ENCODE measurements at regions not wholly inside any gene's neighbourhood (a gene's known extent, or its start where the extent isn't known, plus 50 kb on each side); places are given as distances from the start of the nearest gene placed in this dataset.

DNA sequence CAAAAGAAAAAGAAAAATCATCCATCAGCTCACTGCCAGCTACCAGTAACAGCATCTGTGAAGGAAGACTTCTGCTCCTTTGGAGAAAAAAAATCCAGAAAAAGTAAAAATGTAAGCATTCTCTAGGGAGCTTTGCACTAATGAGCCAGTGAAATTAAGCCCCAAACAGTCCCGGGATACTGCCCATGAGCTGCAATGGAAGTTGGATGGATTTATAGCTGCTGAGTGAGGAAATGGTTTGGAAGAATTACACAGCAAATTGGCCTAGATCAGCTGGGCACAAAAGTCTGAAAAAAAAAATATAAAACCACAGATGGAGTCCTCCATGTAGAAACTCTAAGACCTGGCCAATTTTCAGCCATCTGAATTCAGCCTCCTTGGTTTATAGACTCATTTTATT, 462.9 kb upstream of the USP15 start:
- H3K27me3 ChIP-seq (ENCODE audit: control insufficient read depth, extremely low read depth, insufficient read depth, low read length), result no peaks in the 10 kb centered on the region
- no peaks in the 10 kb centered on the region for H4K20me1 ChIP-seq (ENCODE audit: control insufficient read depth, extremely low read depth, insufficient read depth, low read length)
- H3K9ac ChIP-seq (ENCODE audit: control insufficient read depth, extremely low read depth, insufficient read depth, low read length), result no peak overlapping the region
- no peaks in the 10 kb centered on the region for H3K9me1 ChIP-seq (ENCODE audit: control insufficient read depth, extremely low read depth, insufficient read depth, low read length)
- no peaks in the 10 kb centered on the region for H3K4me1 ChIP-seq (ENCODE audit: control insufficient read depth, extremely low read depth, insufficient read depth, low read length)
- no peak overlapping the region for H2AFZ ChIP-seq (ENCODE audit: control insufficient read depth, low read length)
- no peaks in the 10 kb centered on the region for H3K9me3 ChIP-seq (ENCODE audit: control insufficient read depth, low read depth, low read length)
- H3K36me3 ChIP-seq (ENCODE audit: control insufficient read depth in 2 of 2, extremely low read depth in 1 of 2, insufficient read depth in 2 of 2, low read length in 2 of 2), result no peaks in the 10 kb centered on the region
- H3K27ac ChIP-seq (ENCODE audit: control insufficient read depth, insufficient read depth, low read length), result no peak overlapping the region
- DNase-seq (ENCODE audit: low read depth, low spot score) (no peak), FAIRE-seq (no peak)
- TF ChIP-seq CTCF (optimal IDR thresholded peaks at IDR 0.05 in 1 of 3, IDR thresholded peaks at IDR 0.05 in 1 of 3, conservative IDR thresholded peaks at IDR 0.05 in 1 of 3; ENCODE audit: extremely low read depth in 1 of 3, insufficient read depth in 2 of 3, low read length in 3 of 3), result no peak
- no peak for TF ChIP-seq EZH2 (IDR thresholded peaks at IDR 0.05; ENCODE audit: low read length)
- dilution Hi-C loops (cut with MboI; ENCODE audit: extremely low pct_ligation_motif_present, low sequenced_read_pairs), result no loop called here
- no peaks in the 10 kb centered on the region for H3K79me2 ChIP-seq (ENCODE audit: control insufficient read depth, insufficient read depth, low read length)
- no peak overlapping the region for H3K4me2 ChIP-seq (ENCODE audit: control insufficient read depth, extremely low read depth, insufficient read depth, low read depth, low read length)
- no peak overlapping the region for H3K4me3 ChIP-seq (ENCODE audit: control insufficient read depth in 2 of 3, extremely low read depth in 1 of 3, insufficient read depth in 2 of 3, low read depth in 1 of 3, low read length in 3 of 3)

DNA sequence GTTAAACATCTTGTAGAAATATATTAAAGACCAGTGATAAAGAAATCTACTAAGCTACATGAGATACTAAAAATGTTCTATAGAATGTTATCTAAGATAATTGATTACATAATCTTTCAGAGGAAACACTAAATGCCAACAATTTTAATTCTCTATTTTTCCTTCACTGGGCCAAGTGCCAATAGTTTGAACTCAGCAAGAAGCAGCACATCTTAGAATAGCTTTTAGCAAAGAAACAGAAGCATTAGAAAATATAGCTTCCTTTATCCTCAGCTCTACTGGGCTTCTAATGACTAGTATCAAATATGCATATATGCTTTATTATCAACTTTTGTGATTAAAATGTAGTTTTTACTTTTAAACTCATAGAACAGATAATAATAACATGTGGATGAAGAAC, 461.4 kb upstream of the USP15 start:
- Histone ChIP-seq H2AFZ (ENCODE audit: control insufficient read depth, low read length) (no peak overlapping the region), H3K79me2 (ENCODE audit: control insufficient read depth, insufficient read depth, low read length) (no peaks in the 10 kb centered on the region), H3K27me3 (ENCODE audit: control insufficient read depth, extremely low read depth, insufficient read depth, low read length) (no peaks in the 10 kb centered on the region), H3K4me2 (ENCODE audit: control insufficient read depth, extremely low read depth, insufficient read depth, low read depth, low read length) (no peak overlapping the region), H3K9me3 (ENCODE audit: control insufficient read depth, low read depth, low read length) (no peaks in the 10 kb centered on the region), H3K9me1 (ENCODE audit: control insufficient read depth, extremely low read depth, insufficient read depth, low read length) (no peaks in the 10 kb centered on the region), H4K20me1 (ENCODE audit: control insufficient read depth, extremely low read depth, insufficient read depth, low read length) (no peaks in the 10 kb centered on the region), H3K36me3 (ENCODE audit: control insufficient read depth in 2 of 2, extremely low read depth in 1 of 2, insufficient read depth in 2 of 2, low read length in 2 of 2) (no peaks in the 10 kb centered on the region), H3K4me1 (ENCODE audit: control insufficient read depth, extremely low read depth, insufficient read depth, low read length) (no peaks in the 10 kb centered on the region), H3K27ac (ENCODE audit: control insufficient read depth, insufficient read depth, low read length) (no peak overlapping the region), H3K4me3 (ENCODE audit: control insufficient read depth in 2 of 3, extremely low read depth in 1 of 3, insufficient read depth in 2 of 3, low read depth in 1 of 3, low read length in 3 of 3) (no peak overlapping the region), H3K9ac (ENCODE audit: control insufficient read depth, extremely low read depth, insufficient read depth, low read length) (no peak overlapping the region)
- dilution Hi-C loops (cut with MboI; ENCODE audit: extremely low pct_ligation_motif_present, low sequenced_read_pairs), result no loop called here
- DNase-seq (ENCODE audit: low read depth, low spot score) (no peak), FAIRE-seq (no peak)
- no peak for TF ChIP-seq EZH2 (IDR thresholded peaks at IDR 0.05; ENCODE audit: low read length)
- no peak for TF ChIP-seq CTCF (optimal IDR thresholded peaks at IDR 0.05 in 1 of 3, IDR thresholded peaks at IDR 0.05 in 1 of 3, conservative IDR thresholded peaks at IDR 0.05 in 1 of 3; ENCODE audit: extremely low read depth in 1 of 3, insufficient read depth in 2 of 3, low read length in 3 of 3)
